GM13976 (cell line): ENCODE measurements at regions not wholly inside any gene's neighbourhood (a gene's known extent, or its start where the extent isn't known, plus 50 kb on each side); places are given as distances from the start of the nearest gene placed in this dataset.

Experiments
- DNase-seq: peaks from one replicate; pipeline ENCODE4 v3.0.0; 2012; ENCODE audit warnings: low spot score
- CTCF ChIP-seq: IDR thresholded peaks from 2 replicates; pipeline ENCODE4 v1.5.1; 2012; ENCODE audit warnings: borderline replicate concordance, mild to moderate bottlenecking; ENCODE audit not compliant: insufficient read depth; ENCODE audit errors: extremely low read depth, missing control alignments, control extremely low read depth
- in situ Hi-C: fragments of 300-500 bp; cut with MboI; formaldehyde crosslinking; loops from one replicate; pipeline ENCODE4 v1.12.0; 2022; ENCODE audit warnings: low sequenced_read_pairs, mixed read lengths, inconsistent platforms; ENCODE audit not compliant: unreplicated experiment

GRCh38 chr6:119526561-119527230 lies 177.1 kb upstream of the MAN1A1 start:
- in situ Hi-C loops, result no loop called here

GRCh38 chr6:119524410-119524809 lies 174.8 kb upstream of the MAN1A1 start:
- DNase-seq, result no peak
- no peak for TF ChIP-seq CTCF
- in situ Hi-C loops, result no loop called here

More at GRCh38 chr6:119526561-119527230, 177.1 kb upstream of the MAN1A1 start:
- TF ChIP-seq CTCF, result no peak
- no peak for DNase-seq

GRCh38 chr6:119523556-119523955 lies 174.0 kb upstream of the MAN1A1 start:
- DNase-seq, result no peak
- no peak for TF ChIP-seq CTCF
- in situ Hi-C loops, result no loop called here

GRCh38 chr6:119521251-119521650 lies 171.7 kb upstream of the MAN1A1 start:
- in situ Hi-C loops, result no loop called here
- no peak for DNase-seq
- TF ChIP-seq CTCF, result no peak

GRCh38 chr6:119517428-119517827 lies 167.9 kb upstream of the MAN1A1 start:
- in situ Hi-C loops, result no loop called here
- no peak for DNase-seq
- no peak for TF ChIP-seq CTCF

GRCh38 chr6:119514345-119514744 lies 164.8 kb upstream of the MAN1A1 start:
- DNase-seq, result no peak
- no peak for TF ChIP-seq CTCF
- in situ Hi-C loops, result no loop called here
